CD8-positive, alpha-beta memory T cell (primary cell): ENCODE measurements at regions not wholly inside any gene's neighbourhood (a gene's known extent, or its start where the extent isn't known, plus 50 kb on each side); places are given as distances from the start of the nearest gene placed in this dataset.

ENCODE experiments used
- CTCF ChIA-PET: fragments of 350-600 bp; sonication (Branson Sonifier 250); formaldehyde crosslinking; loops from one replicate; lab custom pipeline; 2021; ENCODE audit warnings: antibody characterized with exemption; lab: Charles Lee
- POLR2A ChIA-PET: fragments of 350-600 bp; sonication (Branson Sonifier 250); formaldehyde crosslinking; loops from one replicate; lab custom pipeline; 2021; ENCODE audit warnings: antibody characterized with exemption; lab: Charles Lee
- DNase-seq, 5 donors: peaks; one replicate each; pipeline versions ENCODE4 v3.0.0 to v3.0.0-alpha.2; 2020 to 2022; ENCODE audit warnings: mixed read lengths in 1 of 5
- H3K27ac ChIP-seq: one replicate; pipeline ENCODE4 v1.7.0; 2013; ENCODE audit warnings: low read depth, mild to moderate bottlenecking, low read length, moderate library complexity
- H3K27me3 ChIP-seq: 2 replicates; pipeline ENCODE4 v1.7.0; 2013; ENCODE audit warnings: low read length, mild to moderate bottlenecking; ENCODE audit not compliant: insufficient read depth, poor library complexity, severe bottlenecking
- H3K36me3 ChIP-seq: 2 replicates; pipeline ENCODE4 v1.7.0; 2013; ENCODE audit warnings: mild to moderate bottlenecking, low read length, moderate library complexity; ENCODE audit not compliant: insufficient read depth
- H3K4me1 ChIP-seq: 2 replicates; pipeline ENCODE4 v1.7.0; 2013; ENCODE audit warnings: mild to moderate bottlenecking, low read length, moderate library complexity; ENCODE audit not compliant: insufficient read depth
- H3K4me3 ChIP-seq: 2 replicates; pipeline ENCODE4 v1.7.0; 2013; ENCODE audit warnings: mild to moderate bottlenecking, low read length
- H3K9me3 ChIP-seq: 2 replicates; pipeline ENCODE4 v1.7.0; 2013; ENCODE audit warnings: mild to moderate bottlenecking, low read length
- H3K27ac Mint-ChIP-seq, 8 donors: one replicate each; pipeline ENCODE4 v1.8.0; 2020 to 2021; ENCODE audit warnings: mixed read lengths in 8 of 8, mild to moderate bottlenecking in 6 of 8, inconsistent platforms in 3 of 8, moderate library complexity in 3 of 8
- H3K27me3 Mint-ChIP-seq, 2 donors: one replicate each; pipeline ENCODE4 v1.8.0; 2020 to 2021; ENCODE audit warnings: mixed read lengths in 2 of 2, mild to moderate bottlenecking in 1 of 2, moderate library complexity in 1 of 2
- H3K36me3 Mint-ChIP-seq, 3 donors: one replicate each; pipeline ENCODE4 v1.8.0; 2020 to 2021; ENCODE audit warnings: mixed read lengths in 3 of 3, inconsistent platforms in 1 of 3, mild to moderate bottlenecking in 1 of 3
- H3K4me1 Mint-ChIP-seq, 3 donors: one replicate each; pipeline ENCODE4 v1.8.0; 2020 to 2021; ENCODE audit warnings: mixed read lengths in 3 of 3, inconsistent platforms in 1 of 3, mild to moderate bottlenecking in 1 of 3
- H3K4me3 Mint-ChIP-seq, 7 donors: one replicate each; pipeline ENCODE4 v1.8.0; 2020 to 2021; ENCODE audit warnings: mixed read lengths in 7 of 7, mild to moderate bottlenecking in 6 of 7, moderate library complexity in 4 of 7, inconsistent platforms in 2 of 7
- H3K9me3 Mint-ChIP-seq, 5 donors: one replicate each; pipeline ENCODE4 v1.8.0; 2020 to 2022; ENCODE audit warnings: mixed read lengths in 5 of 5, mild to moderate bottlenecking in 3 of 5, moderate library complexity in 2 of 5, inconsistent platforms in 1 of 5

GRCh38 chrX:10769696-10770619, 149.6 kb upstream of the MID1 start:
- Mint-ChIP-seq H3K4me3 (no peak overlapping the region), H3K4me1 (no peaks in the 10 kb centered on the region), H3K27ac (no peak overlapping the region), H3K9me3 (peaks cover 0 to 3% (median 0%) of the 10 kb centered on the region in 5 donors), H3K27me3 (peaks cover 0 to 5% of the 10 kb centered on the region in 2 donors), H3K36me3 (no peaks in the 10 kb centered on the region)
- CTCF ChIA-PET: no interaction called here
- H3K27ac ChIP-seq: no peak overlapping the region
- H3K4me3 ChIP-seq: no peak overlapping the region
- no peaks in the 10 kb centered on the region for H3K36me3 ChIP-seq
- no peak for DNase-seq
- H3K27me3 ChIP-seq: no peaks in the 10 kb centered on the region
- no peaks in the 10 kb centered on the region for H3K9me3 ChIP-seq
- H3K4me1 ChIP-seq: no peaks in the 10 kb centered on the region
- POLR2A ChIA-PET: interaction anchor here (0.6 kb wide), 1 partner anchor 23 kb away, joined by 3 read pairs; no protein-coding TSS in a partner anchor

- H3K36me3 Mint-ChIP-seq: no peaks in the 10 kb centered on the region
- no peak for DNase-seq
- Histone ChIP-seq H3K4me3 (no peak overlapping the region), H3K27ac (no peak overlapping the region), H3K36me3 (no peaks in the 10 kb centered on the region), H3K4me1 (no peaks in the 10 kb centered on the region), H3K9me3 (no peaks in the 10 kb centered on the region), H3K27me3 (no peaks in the 10 kb centered on the region)
- no peak overlapping the region for H3K27ac Mint-ChIP-seq
- H3K27me3 Mint-ChIP-seq: peaks cover 0 to 2% of the 10 kb centered on the region in 2 donors
- POLR2A ChIA-PET: no interaction called here
- H3K4me1 Mint-ChIP-seq: no peaks in the 10 kb centered on the region
- H3K9me3 Mint-ChIP-seq: peaks cover 0 to under 1% (median 0%) of the 10 kb centered on the region in 5 donors
- CTCF ChIA-PET: no interaction called here
- no peak overlapping the region for H3K4me3 Mint-ChIP-seq
Measured at GRCh38 chrX:10773318-10773717, 152.9 kb upstream of the MID1 start.

- no peaks in the 10 kb centered on the region for H3K4me1 Mint-ChIP-seq
- no peak overlapping the region for H3K27ac Mint-ChIP-seq
- no peaks in the 10 kb centered on the region for H3K27me3 Mint-ChIP-seq
- ChIA-PET CTCF (no interaction called here), POLR2A (no interaction called here)
- H3K9me3 Mint-ChIP-seq: peaks cover 0 to 9% (median 4%) of the 10 kb centered on the region in 5 donors
- Histone ChIP-seq H3K4me3 (no peak overlapping the region), H3K9me3 (no peaks in the 10 kb centered on the region), H3K27ac (no peak overlapping the region), H3K36me3 (no peaks in the 10 kb centered on the region), H3K27me3 (no peaks in the 10 kb centered on the region), H3K4me1 (no peaks in the 10 kb centered on the region)
- no peak for DNase-seq
- no peak overlapping the region for H3K4me3 Mint-ChIP-seq
- no peaks in the 10 kb centered on the region for H3K36me3 Mint-ChIP-seq
Measured at GRCh38 chrX:10781847-10782530, 161.6 kb upstream of the MID1 start.

GRCh38 chrX:10783451-10783995, 163.1 kb upstream of the MID1 start:
- H3K27ac ChIP-seq: no peak overlapping the region
- Mint-ChIP-seq H3K36me3 (no peaks in the 10 kb centered on the region), H3K9me3 (peaks cover 0 to 7% (median 4%) of the 10 kb centered on the region in 5 donors), H3K4me3 (no peak overlapping the region), H3K27me3 (no peaks in the 10 kb centered on the region), H3K27ac (no peak overlapping the region), H3K4me1 (no peaks in the 10 kb centered on the region)
- no peak for DNase-seq
- POLR2A ChIA-PET: no interaction called here
- no peaks in the 10 kb centered on the region for H3K9me3 ChIP-seq
- CTCF ChIA-PET: no interaction called here
- H3K36me3 ChIP-seq: no peaks in the 10 kb centered on the region
- no peak overlapping the region for H3K4me3 ChIP-seq
- no peaks in the 10 kb centered on the region for H3K4me1 ChIP-seq
- no peaks in the 10 kb centered on the region for H3K27me3 ChIP-seq

GRCh38 chrX:10787264-10787663, 166.9 kb upstream of the MID1 start:
- POLR2A ChIA-PET: no interaction called here
- CTCF ChIA-PET: no interaction called here
- H3K4me3 Mint-ChIP-seq: no peak overlapping the region
- peaks cover 0 to 10% (median 1%) of the 10 kb centered on the region in 5 donors for H3K9me3 Mint-ChIP-seq
- no peaks in the 10 kb centered on the region for H3K9me3 ChIP-seq
- H3K36me3 ChIP-seq: no peaks in the 10 kb centered on the region
- no peaks in the 10 kb centered on the region for H3K36me3 Mint-ChIP-seq
- DNase-seq: no peak
- H3K27me3 Mint-ChIP-seq: peaks cover 0 to 3% of the 10 kb centered on the region in 2 donors
- no peak overlapping the region for H3K27ac Mint-ChIP-seq
- H3K27me3 ChIP-seq: no peaks in the 10 kb centered on the region
- H3K4me1 Mint-ChIP-seq: no peaks in the 10 kb centered on the region
- H3K4me3 ChIP-seq: no peak overlapping the region
- H3K27ac ChIP-seq: no peak overlapping the region
- H3K4me1 ChIP-seq: no peaks in the 10 kb centered on the region

GRCh38 chrX:10794203-10794630, 173.8 kb upstream of the MID1 start:
- Mint-ChIP-seq H3K27me3 (peaks cover 0 to 3% of the 10 kb centered on the region in 2 donors), H3K27ac (no peak overlapping the region), H3K36me3 (no peaks in the 10 kb centered on the region), H3K9me3 (peaks cover 0 to 9% (median 1%) of the 10 kb centered on the region in 5 donors), H3K4me1 (no peaks in the 10 kb centered on the region), H3K4me3 (no peak overlapping the region)
- Histone ChIP-seq H3K36me3 (no peaks in the 10 kb centered on the region), H3K27ac (no peak overlapping the region), H3K9me3 (no peaks in the 10 kb centered on the region), H3K4me1 (no peaks in the 10 kb centered on the region), H3K4me3 (no peak overlapping the region), H3K27me3 (no peaks in the 10 kb centered on the region)
- CTCF ChIA-PET: no interaction called here
- POLR2A ChIA-PET: no interaction called here
- DNase-seq: no peak

GRCh38 chrX:10795721-10796120, 175.3 kb upstream of the MID1 start:
- Mint-ChIP-seq H3K9me3 (peaks cover 0 to 6% (median 2%) of the 10 kb centered on the region in 5 donors), H3K4me3 (no peak overlapping the region), H3K27me3 (peaks cover 0 to 1% of the 10 kb centered on the region in 2 donors), H3K36me3 (no peaks in the 10 kb centered on the region), H3K4me1 (no peaks in the 10 kb centered on the region), H3K27ac (no peak overlapping the region)
- Histone ChIP-seq H3K4me1 (no peaks in the 10 kb centered on the region), H3K27me3 (no peaks in the 10 kb centered on the region), H3K9me3 (no peaks in the 10 kb centered on the region), H3K27ac (no peak overlapping the region), H3K36me3 (no peaks in the 10 kb centered on the region), H3K4me3 (no peak overlapping the region)
- DNase-seq: no peak
- ChIA-PET CTCF (no interaction called here), POLR2A (no interaction called here)

GRCh38 chrX:10797466-10797865, 177.1 kb upstream of the MID1 start:
- Histone ChIP-seq H3K4me1 (no peaks in the 10 kb centered on the region), H3K27ac (no peak overlapping the region), H3K4me3 (no peak overlapping the region), H3K36me3 (no peaks in the 10 kb centered on the region), H3K9me3 (no peaks in the 10 kb centered on the region), H3K27me3 (no peaks in the 10 kb centered on the region)
- no peak for DNase-seq
- no peak overlapping the region for H3K4me3 Mint-ChIP-seq
- CTCF ChIA-PET: no interaction called here
- no peak overlapping the region for H3K27ac Mint-ChIP-seq
- H3K36me3 Mint-ChIP-seq: no peaks in the 10 kb centered on the region
- H3K9me3 Mint-ChIP-seq: peaks cover 0 to 6% (median 2%) of the 10 kb centered on the region in 5 donors
- H3K27me3 Mint-ChIP-seq: no peaks in the 10 kb centered on the region
- POLR2A ChIA-PET: no interaction called here
- no peaks in the 10 kb centered on the region for H3K4me1 Mint-ChIP-seq
